Skeletal muscle tissue (tissue), 3 donors: ENCODE measurements at regions not wholly inside any gene's neighbourhood (a gene's known extent, or its start where the extent isn't known, plus 50 kb on each side); places are given as distances from the start of the nearest gene placed in this dataset.

Experiments
- H3K27ac ChIP-seq: one replicate; pipeline ENCODE4 v1.7.0; 2013; ENCODE audit warnings: mild to moderate bottlenecking, low read depth, low read length, inconsistent platforms
- H3K27me3 ChIP-seq, 3 donors: one replicate each; pipeline ENCODE4 v1.7.0; 2013; ENCODE audit warnings: low read length in 3 of 3; ENCODE audit not compliant: control insufficient read depth in 3 of 3, insufficient read depth in 3 of 3
- H3K36me3 ChIP-seq, 3 donors: one replicate each; pipeline ENCODE4 v1.7.0; 2013; ENCODE audit warnings: low read length in 3 of 3; ENCODE audit not compliant: control insufficient read depth in 3 of 3, insufficient read depth in 3 of 3
- H3K4me1 ChIP-seq, 3 donors: one replicate each; pipeline ENCODE4 v1.7.0; 2013; ENCODE audit warnings: low read length in 3 of 3, mild to moderate bottlenecking in 3 of 3; ENCODE audit not compliant: control insufficient read depth in 3 of 3, insufficient read depth in 3 of 3
- H3K4me3 ChIP-seq, 3 donors: one replicate each; pipeline ENCODE4 v1.7.0; 2013; ENCODE audit warnings: low read length in 3 of 3
- H3K9ac ChIP-seq, 3 donors: one replicate each; pipeline ENCODE4 v1.7.0; 2013; ENCODE audit warnings: low read length in 3 of 3, mild to moderate bottlenecking in 3 of 3, moderate library complexity in 2 of 3, low read depth in 1 of 3
- H3K9me3 ChIP-seq, 3 donors: one replicate each; pipeline ENCODE4 v1.7.0; 2013; ENCODE audit warnings: low read length in 3 of 3; ENCODE audit not compliant: control insufficient read depth in 3 of 3
- donor health status: Osteomylitis.

GRCh38 chr4:31058656-31059055 is 338.5 kb downstream of the PCDH7 start:
- no peaks in the 10 kb centered on the region for H3K27me3 ChIP-seq
- no peaks in the 10 kb centered on the region for H3K36me3 ChIP-seq
- no peak overlapping the region for H3K27ac ChIP-seq
- no peak overlapping the region for H3K9ac ChIP-seq
- no peaks in the 10 kb centered on the region for H3K4me1 ChIP-seq
- H3K4me3 ChIP-seq, result no peak overlapping the region
- H3K9me3 ChIP-seq, result no peaks in the 10 kb centered on the region

- H3K9ac ChIP-seq, result no peak overlapping the region
- H3K27ac ChIP-seq, result no peak overlapping the region
- no peaks in the 10 kb centered on the region for H3K36me3 ChIP-seq
- H3K4me1 ChIP-seq, result no peaks in the 10 kb centered on the region
- no peak overlapping the region for H3K4me3 ChIP-seq
- no peaks in the 10 kb centered on the region for H3K9me3 ChIP-seq
- no peaks in the 10 kb centered on the region for H3K27me3 ChIP-seq
Observed at GRCh38 chr4:31059753-31060522, 339.8 kb downstream of the PCDH7 start.

- no peak overlapping the region for H3K9ac ChIP-seq
- H3K9me3 ChIP-seq, result no peaks in the 10 kb centered on the region
- H3K4me1 ChIP-seq, result no peaks in the 10 kb centered on the region
- H3K36me3 ChIP-seq, result no peaks in the 10 kb centered on the region
- no peaks in the 10 kb centered on the region for H3K27me3 ChIP-seq
- H3K27ac ChIP-seq, result no peak overlapping the region
- H3K4me3 ChIP-seq, result no peak overlapping the region
Observed at GRCh38 chr4:31065086-31065485, 344.9 kb downstream of the PCDH7 start.

GRCh38 chr4:31068257-31069075 is 348.3 kb downstream of the PCDH7 start:
- Histone ChIP-seq H3K9ac (no peak overlapping the region), H3K27ac (no peak overlapping the region), H3K4me1 (no peaks in the 10 kb centered on the region), H3K9me3 (no peaks in the 10 kb centered on the region), H3K4me3 (no peak overlapping the region), H3K27me3 (no peaks in the 10 kb centered on the region), H3K36me3 (no peaks in the 10 kb centered on the region)

- H3K4me3 ChIP-seq, result no peak overlapping the region
- no peak overlapping the region for H3K27ac ChIP-seq
- H3K36me3 ChIP-seq, result no peaks in the 10 kb centered on the region
- H3K9me3 ChIP-seq, result no peaks in the 10 kb centered on the region
- no peaks in the 10 kb centered on the region for H3K4me1 ChIP-seq
- H3K9ac ChIP-seq, result no peak overlapping the region
- no peaks in the 10 kb centered on the region for H3K27me3 ChIP-seq
Observed at GRCh38 chr4:31069151-31069550, 349.0 kb downstream of the PCDH7 start.

GRCh38 chr4:31071508-31072486 is 351.6 kb downstream of the PCDH7 start:
- Histone ChIP-seq H3K9me3 (no peaks in the 10 kb centered on the region), H3K4me3 (no peak overlapping the region), H3K27ac (no peak overlapping the region), H3K9ac (no peak overlapping the region), H3K4me1 (no peaks in the 10 kb centered on the region), H3K27me3 (no peaks in the 10 kb centered on the region), H3K36me3 (no peaks in the 10 kb centered on the region)

- Histone ChIP-seq H3K4me1 (no peaks in the 10 kb centered on the region), H3K27ac (no peak overlapping the region), H3K9ac (no peak overlapping the region)
Observed at GRCh38 chr4:31075969-31076368, 355.8 kb downstream of the PCDH7 start.

GRCh38 chr4:31078661-31079060 is 358.5 kb downstream of the PCDH7 start:
- Histone ChIP-seq H3K9me3 (no peaks in the 10 kb centered on the region), H3K9ac (no peak overlapping the region), H3K4me3 (no peak overlapping the region), H3K4me1 (no peaks in the 10 kb centered on the region), H3K27ac (no peak overlapping the region), H3K36me3 (no peaks in the 10 kb centered on the region), H3K27me3 (no peaks in the 10 kb centered on the region)

More at GRCh38 chr4:31075969-31076368, 355.8 kb downstream of the PCDH7 start:
- no peak overlapping the region for H3K4me3 ChIP-seq
- H3K9me3 ChIP-seq, result no peaks in the 10 kb centered on the region
- no peaks in the 10 kb centered on the region for H3K36me3 ChIP-seq
- H3K27me3 ChIP-seq, result no peaks in the 10 kb centered on the region

GRCh38 chr4:31080887-31081286 is 360.7 kb downstream of the PCDH7 start:
- Histone ChIP-seq H3K36me3 (no peaks in the 10 kb centered on the region), H3K27me3 (no peaks in the 10 kb centered on the region), H3K9ac (no peak overlapping the region), H3K9me3 (no peaks in the 10 kb centered on the region), H3K4me1 (no peaks in the 10 kb centered on the region), H3K27ac (no peak overlapping the region), H3K4me3 (no peak overlapping the region)
